HG02885 (cell line): ENCODE measurements at regions not wholly inside any gene's neighbourhood (a gene's known extent, or its start where the extent isn't known, plus 50 kb on each side); places are given as distances from the start of the nearest gene placed in this dataset.
A peak's percentile ranks its signal among the peaks of the same experiment; 100 is the strongest.

ENCODE experiments used
- ATAC-seq: cut with Tn5 transposase; IDR thresholded peaks from one replicate; pipeline ENCODE4 v1.9.1; 2021; ENCODE audit warnings: mild to moderate bottlenecking; ENCODE audit not compliant: unreplicated experiment, poor library complexity

- ATAC-seq: no peak
Measured at GRCh38 chr4:137649711-137650450, 117.6 kb upstream of the PCDH18 start.

GRCh38 chr4:137648531-137648930 is 116.2 kb upstream of the PCDH18 start:
- ATAC-seq: no peak

- ATAC-seq: peak; percentile 95
Measured at GRCh38 chr4:137647375-137647774, 115.1 kb upstream of the PCDH18 start.

- ATAC-seq: no peak
Measured at GRCh38 chr4:137644201-137644600, 111.9 kb upstream of the PCDH18 start.

- ATAC-seq: no peak
Measured at GRCh38 chr4:137641544-137641943, 109.2 kb upstream of the PCDH18 start.

- peak; percentile 35 for ATAC-seq
Measured at GRCh38 chr4:137640838-137641158, 108.5 kb upstream of the PCDH18 start.

GRCh38 chr4:137640156-137640837 is 108.0 kb upstream of the PCDH18 start:
- peak; percentile 77 for ATAC-seq

- ATAC-seq: peak; percentile 46
Measured at GRCh38 chr4:137638934-137639333, 106.6 kb upstream of the PCDH18 start.

- no peak for ATAC-seq
Measured at GRCh38 chr4:137635601-137636000, 103.3 kb upstream of the PCDH18 start.

GRCh38 chr4:137635108-137635507 is 102.8 kb upstream of the PCDH18 start:
- no peak for ATAC-seq

GRCh38 chr4:137632842-137633241 is 100.5 kb upstream of the PCDH18 start:
- no peak for ATAC-seq

GRCh38 chr4:137631605-137632004 is 99.3 kb upstream of the PCDH18 start:
- ATAC-seq: no peak

- no peak for ATAC-seq
Measured at GRCh38 chr4:137630252-137630651, 98.0 kb upstream of the PCDH18 start.

GRCh38 chr4:137627739-137628460 is 95.6 kb upstream of the PCDH18 start:
- no peak for ATAC-seq

- no peak for ATAC-seq
Measured at GRCh38 chr4:137626942-137627738, 94.8 kb upstream of the PCDH18 start.

GRCh38 chr4:137623013-137623412 is 90.7 kb upstream of the PCDH18 start:
- no peak for ATAC-seq

GRCh38 chr4:137621056-137621455 is 88.8 kb upstream of the PCDH18 start:
- ATAC-seq: no peak

- no peak for ATAC-seq
Measured at GRCh38 chr4:137614491-137614890, 82.2 kb upstream of the PCDH18 start.

- no peak for ATAC-seq
Measured at GRCh38 chr4:137611998-137612700, 79.9 kb upstream of the PCDH18 start.

GRCh38 chr4:137610960-137611359 is 78.7 kb upstream of the PCDH18 start:
- no peak for ATAC-seq
